GM21515 (cell line): ENCODE measurements at regions not wholly inside any gene's neighbourhood (a gene's known extent, or its start where the extent isn't known, plus 50 kb on each side); places are given as distances from the start of the nearest gene placed in this dataset.
"Not testable (repeated sequence)": the region's sequence is repeated elsewhere in the genome, so short reads cannot be mapped to it uniquely, and the experiment has no call there.

ENCODE experiments used
- ATAC-seq: cut with Tn5 transposase; IDR thresholded peaks from one replicate; pipeline ENCODE4 v1.9.1; 2021; ENCODE audit not compliant: unreplicated experiment

DNA sequence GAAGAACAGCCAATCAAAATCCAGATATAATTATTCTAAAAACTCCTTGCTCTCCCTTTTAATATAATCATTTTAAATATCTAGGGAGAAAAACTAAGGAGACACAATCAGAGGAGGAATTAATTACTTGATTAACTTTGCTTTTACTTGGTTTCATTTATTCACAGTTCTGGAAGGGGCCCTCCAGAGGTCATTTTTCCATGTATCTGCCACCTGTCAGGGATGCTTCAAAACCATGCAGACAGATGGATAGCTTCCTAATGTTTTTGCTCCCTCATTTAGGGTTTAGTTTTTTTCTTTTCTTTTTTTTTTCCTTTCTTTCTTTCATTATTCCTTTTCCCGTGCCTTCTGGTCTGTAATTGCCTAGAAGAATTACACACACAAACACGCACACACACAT lies 438.1 kb upstream of the ARPP21 start:
- no peak for ATAC-seq

- no peak for ATAC-seq
These were observed 423.5 kb upstream of the ARPP21 start for GRCh38 chr3:35215525-35216500.

GRCh38 chr3:35216501-35217266 lies 422.6 kb upstream of the ARPP21 start:
- ATAC-seq: no peak

DNA sequence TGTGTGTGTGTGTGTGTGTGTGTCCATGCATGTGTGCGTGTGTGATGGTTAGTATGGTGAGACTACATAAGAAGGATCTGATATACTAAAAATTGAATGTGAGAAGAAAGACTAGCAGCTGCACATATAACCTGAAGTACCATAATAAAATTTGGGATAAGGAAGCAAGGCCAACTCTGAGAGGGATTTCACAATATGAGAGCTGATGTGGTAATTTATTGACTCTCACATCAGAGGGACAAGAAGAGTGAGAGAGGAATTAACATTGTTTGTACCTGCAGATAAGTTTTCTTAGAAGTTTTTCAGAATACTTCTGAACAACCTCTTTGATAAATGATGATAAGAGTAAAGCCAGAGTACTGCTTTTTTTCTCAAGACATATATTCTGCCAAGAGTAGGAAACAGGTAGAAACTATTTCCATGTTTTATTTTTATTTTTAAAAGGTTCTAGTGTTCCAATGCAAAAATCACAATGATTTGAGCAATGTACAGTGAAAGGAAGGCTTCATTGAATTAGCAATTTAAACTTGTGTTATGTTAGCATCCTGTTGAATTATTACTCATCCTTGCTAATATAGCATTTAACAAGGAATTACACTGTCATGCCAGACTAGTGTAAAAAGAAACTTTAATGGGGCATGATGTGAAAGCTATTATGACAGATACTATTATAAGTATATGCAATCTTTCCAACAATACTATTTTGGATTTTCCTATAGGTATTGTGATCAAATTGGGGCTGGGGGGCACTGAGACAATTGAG lies 415.5 kb upstream of the ARPP21 start:
- ATAC-seq: no peak

- no peak for ATAC-seq
These were observed 414.6 kb upstream of the ARPP21 start for GRCh38 chr3:35224565-35225295.

DNA sequence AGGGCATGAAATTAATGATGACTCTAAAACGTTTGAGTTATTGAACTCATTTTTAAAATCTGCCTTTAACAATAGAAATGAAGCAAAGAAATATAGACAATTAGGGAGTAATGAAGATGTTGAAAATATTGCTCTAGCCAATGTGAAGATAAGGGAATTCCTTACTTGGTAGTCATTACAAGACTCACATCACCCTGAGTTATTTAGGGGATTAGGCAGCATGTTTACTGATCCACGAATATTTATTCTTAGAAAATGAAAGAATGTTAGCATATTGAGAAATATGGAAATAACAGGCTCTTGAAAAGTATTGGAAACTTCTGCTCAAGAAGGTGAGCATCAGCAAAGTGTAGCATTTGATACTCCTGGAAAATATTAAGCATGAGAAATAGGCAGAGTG lies 398.1 kb upstream of the ARPP21 start:
- no peak for ATAC-seq

DNA sequence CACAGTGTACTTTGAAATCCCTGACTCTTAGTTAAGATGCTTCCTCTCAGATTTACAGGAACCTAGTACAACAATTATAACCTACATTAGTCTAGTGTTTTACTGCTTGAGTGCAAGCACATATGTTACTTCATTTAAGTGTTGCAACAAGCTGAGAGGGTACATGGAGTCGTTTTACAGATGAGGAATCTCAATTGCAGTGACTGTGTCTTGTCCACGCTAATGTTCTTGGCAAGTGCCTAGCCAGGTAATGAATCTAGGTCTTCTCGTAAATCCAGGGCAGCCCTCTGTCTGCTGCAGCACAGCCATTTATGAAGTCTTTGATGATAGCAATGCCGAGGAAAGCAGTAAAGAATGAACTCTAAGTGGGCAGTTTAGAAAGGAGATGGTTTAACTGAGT lies 384.4 kb upstream of the ARPP21 start:
- ATAC-seq: no peak

- ATAC-seq: no peak
These were observed 381.7 kb upstream of the ARPP21 start for GRCh38 chr3:35257641-35258040.

GRCh38 chr3:35262406-35262805 lies 376.9 kb upstream of the ARPP21 start:
- no peak for ATAC-seq

DNA sequence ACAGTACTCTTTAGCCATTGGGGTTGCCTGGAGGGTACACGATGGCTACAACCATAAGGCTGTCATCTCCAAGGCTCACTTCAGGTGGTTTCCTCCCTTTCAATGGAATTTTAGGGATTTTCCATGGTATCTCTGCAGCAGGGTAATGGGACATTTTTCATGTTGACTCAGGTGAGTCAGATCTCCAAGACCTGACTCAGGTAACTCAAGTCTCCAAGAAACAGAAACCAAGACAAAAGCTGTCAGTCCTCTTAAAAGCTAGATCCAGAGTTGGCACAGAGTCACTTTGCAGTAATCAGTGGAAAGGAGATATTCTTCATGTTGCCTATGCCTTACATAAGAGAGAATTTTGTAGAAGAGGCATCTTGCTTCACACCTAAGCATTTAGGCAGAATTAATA lies 375.8 kb upstream of the ARPP21 start:
- no peak for ATAC-seq

DNA sequence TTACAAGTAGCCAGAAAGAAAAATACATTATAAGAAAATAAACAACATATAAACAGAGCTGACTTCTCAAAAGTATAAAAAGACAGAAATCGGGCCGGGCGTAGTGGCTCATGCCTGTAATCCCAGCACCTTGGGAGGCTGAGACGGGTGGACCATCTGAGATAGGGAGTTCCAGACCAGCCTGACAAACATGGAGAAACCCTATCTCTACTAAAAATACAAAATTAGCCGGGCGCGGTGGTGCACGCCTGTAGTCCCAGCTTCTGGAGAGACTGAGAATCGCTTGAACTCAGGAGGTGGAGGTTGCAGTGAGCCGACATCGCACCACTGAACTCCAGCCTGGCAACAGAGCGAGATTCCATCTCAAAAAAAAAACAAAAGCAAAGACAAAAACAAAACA lies 373.3 kb upstream of the ARPP21 start:
- not testable (repeated sequence) for ATAC-seq

DNA sequence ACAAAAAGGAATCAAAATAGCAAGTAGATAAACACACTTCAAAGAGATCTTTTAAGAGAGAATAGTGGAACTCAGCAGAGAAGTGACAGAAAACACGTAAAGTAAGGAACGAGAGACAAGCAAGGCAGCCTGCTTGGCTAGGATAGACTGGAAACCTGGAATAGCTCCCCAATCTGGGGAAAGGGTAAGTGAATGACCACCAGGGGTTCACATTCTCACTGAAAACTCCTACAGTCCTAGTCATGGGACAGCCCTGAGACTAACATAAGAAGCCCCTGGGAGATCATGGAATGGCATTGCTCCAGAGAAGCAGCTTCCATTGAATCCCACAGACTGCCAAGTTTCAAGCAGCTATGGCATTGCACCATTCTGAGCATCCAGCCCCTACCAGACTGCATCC lies 363.6 kb upstream of the ARPP21 start:
- no peak for ATAC-seq

GRCh38 chr3:35276568-35276967 lies 362.8 kb upstream of the ARPP21 start:
- no peak for ATAC-seq

DNA sequence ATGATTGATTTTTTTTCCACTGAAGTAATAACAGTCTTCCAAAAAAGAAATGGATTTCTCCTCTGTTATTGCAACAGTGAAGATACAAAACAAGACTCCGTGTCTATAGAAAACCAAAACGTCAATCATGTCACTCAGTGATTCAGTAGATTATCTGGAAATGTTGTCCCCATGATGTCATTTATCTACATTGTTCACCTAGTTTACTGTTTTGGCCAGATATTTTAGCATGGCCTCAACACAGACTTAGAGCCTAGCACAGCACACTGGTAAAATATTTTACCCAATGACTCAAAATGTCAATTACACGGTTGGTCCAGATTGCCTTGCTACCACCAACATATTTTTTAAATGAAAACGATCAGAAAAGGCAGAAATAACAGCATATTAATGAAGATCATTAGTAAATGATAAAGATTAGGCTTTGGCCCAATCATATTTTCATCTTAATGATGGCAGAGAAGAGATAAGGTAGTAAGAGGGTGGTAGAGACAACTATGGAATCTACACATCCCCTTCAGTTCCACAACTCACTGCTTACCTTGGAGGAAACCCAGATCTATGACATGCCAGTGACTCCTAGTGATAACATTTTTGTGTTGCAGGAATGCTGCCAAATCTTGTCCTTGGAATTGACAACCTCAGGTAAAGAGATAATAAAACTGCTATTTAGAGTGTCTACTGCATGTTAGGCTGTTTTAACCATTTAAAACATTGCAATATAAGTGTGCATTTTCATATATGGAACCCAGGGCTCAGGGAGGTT lies 347.7 kb upstream of the ARPP21 start:
- no peak for ATAC-seq

DNA sequence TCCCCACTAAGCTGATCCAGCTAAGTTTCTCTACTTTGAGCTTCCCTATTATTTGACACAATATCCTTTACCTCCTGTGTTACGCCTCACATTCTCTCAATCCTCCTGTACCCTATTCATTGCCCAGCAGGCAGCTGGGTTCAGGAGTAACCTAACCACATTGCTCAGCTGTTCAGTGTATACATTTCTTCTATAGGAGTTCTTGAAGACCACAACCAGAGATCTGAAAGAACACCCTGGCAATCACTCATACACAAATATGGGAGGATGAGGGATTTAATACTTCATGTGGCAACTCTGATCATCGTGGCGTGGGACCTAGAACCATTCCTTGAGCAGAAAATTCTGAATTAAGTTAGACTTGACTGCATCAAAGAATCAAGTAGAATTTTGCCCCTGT lies 346.8 kb upstream of the ARPP21 start:
- no peak for ATAC-seq

DNA sequence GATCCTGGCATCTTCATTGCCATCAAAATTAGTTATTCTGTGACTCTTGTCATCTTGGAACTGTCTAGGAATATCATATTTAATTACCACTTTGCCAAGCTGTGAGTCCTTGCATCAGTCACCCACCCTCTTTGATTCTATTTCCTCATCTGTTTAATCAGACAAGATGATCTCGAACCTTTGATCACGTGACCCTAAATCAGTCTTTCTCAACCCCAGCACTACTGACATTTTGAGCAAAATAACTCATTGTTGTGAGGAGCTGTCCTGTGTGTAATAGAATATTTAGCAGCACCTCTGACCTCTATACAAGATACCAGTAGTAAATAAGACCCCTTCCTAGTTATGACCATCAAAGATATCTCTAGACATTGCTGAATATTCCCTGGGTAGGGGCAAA lies 343.4 kb upstream of the ARPP21 start:
- no peak for ATAC-seq

GRCh38 chr3:35296533-35296932 lies 342.8 kb upstream of the ARPP21 start:
- ATAC-seq: no peak

GRCh38 chr3:35296944-35297343 lies 342.4 kb upstream of the ARPP21 start:
- not testable (repeated sequence) for ATAC-seq

DNA sequence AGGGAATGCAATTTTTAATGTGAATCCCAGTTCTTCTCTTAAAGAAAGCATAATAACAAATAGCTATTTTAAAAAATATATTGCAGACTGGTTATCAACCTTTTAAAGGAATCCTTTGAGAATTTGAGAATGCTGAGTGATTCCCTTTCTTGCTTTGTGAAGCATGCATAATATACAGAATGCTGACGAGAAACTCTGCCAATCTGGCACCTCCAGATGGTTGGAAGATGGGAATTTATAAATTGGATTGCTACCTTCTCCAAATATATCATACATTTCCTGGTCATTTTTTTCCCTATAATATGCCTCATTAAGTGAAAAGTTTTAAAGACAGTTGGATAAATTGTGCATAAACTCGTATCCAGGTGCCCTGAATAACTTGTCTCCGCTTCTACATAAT lies 333.9 kb upstream of the ARPP21 start:
- ATAC-seq: no peak

DNA sequence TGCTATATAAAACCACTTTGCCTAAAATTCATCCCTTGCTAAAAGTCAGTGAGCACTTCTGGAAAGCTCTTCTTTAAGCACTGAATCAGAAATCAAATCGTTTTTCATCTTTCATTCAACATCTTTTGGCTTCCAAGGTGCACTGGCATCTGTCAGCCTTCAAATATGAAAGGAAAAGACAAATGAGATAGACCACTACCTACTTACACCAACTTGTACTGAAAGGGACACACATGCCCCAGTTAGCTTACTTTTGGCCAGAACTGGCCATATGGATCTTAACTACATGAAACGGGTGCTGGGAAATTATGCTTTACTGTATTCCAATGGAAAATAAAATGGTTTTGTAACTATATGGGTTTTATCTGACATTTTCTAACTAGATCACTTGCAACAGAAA lies 332.0 kb upstream of the ARPP21 start:
- no peak for ATAC-seq
